Natural killer cell (primary cell): ENCODE measurements at regions not wholly inside any gene's neighbourhood (a gene's known extent, or its start where the extent isn't known, plus 50 kb on each side); places are given as distances from the start of the nearest gene placed in this dataset.

Source experiments
- ATAC-seq, 3 donors: fragments of 150-1000 bp in 2 of 3; fragments of 200-7000 bp in 1 of 3; cut with Tn5 transposase; 1 replicate in 1 of 3; 2 replicates in 2 of 3; pipeline ENCODE4 v1.10.0; 2021; ENCODE audit warnings: mild to moderate bottlenecking in 2 of 3, moderate library complexity in 2 of 3
- DNase-seq, 2 donors: peaks; one replicate each; pipeline versions ENCODE4 v3.0.0 to v3.0.0-alpha.2; 2013 to 2021; ENCODE audit warnings: mixed read lengths in 1 of 2
- H3K27ac ChIP-seq: one replicate; pipeline ENCODE4 v1.5.1; 2013; ENCODE audit warnings: mild to moderate bottlenecking, low read length
- H3K27me3 ChIP-seq: one replicate; pipeline ENCODE4 v1.6.1; 2013; ENCODE audit warnings: low read length; ENCODE audit not compliant: control insufficient read depth, insufficient read depth
- H3K36me3 ChIP-seq: one replicate; pipeline ENCODE4 v1.6.1; 2013; ENCODE audit warnings: low read length; ENCODE audit not compliant: control insufficient read depth, insufficient read depth
- H3K4me1 ChIP-seq: one replicate; pipeline ENCODE4 v1.6.1; 2013; ENCODE audit warnings: low read length; ENCODE audit not compliant: control insufficient read depth, insufficient read depth
- H3K4me3 ChIP-seq: one replicate; pipeline ENCODE4 v1.5.1; 2013; ENCODE audit warnings: low read length
- H3K9me3 ChIP-seq: one replicate; pipeline ENCODE4 v1.6.1; 2013; ENCODE audit warnings: low read length; ENCODE audit not compliant: control insufficient read depth, insufficient read depth
- H3K27ac Mint-ChIP-seq, 2 donors: one replicate each; pipeline ENCODE4 v1.8.0; 2022; ENCODE audit warnings: mild to moderate bottlenecking in 2 of 2, mixed read lengths in 2 of 2, moderate library complexity in 1 of 2
- H3K27me3 Mint-ChIP-seq, 2 donors: one replicate each; pipeline ENCODE4 v1.8.0; 2022; ENCODE audit warnings: low read depth in 2 of 2, mixed read lengths in 2 of 2
- H3K36me3 Mint-ChIP-seq: one replicate; pipeline ENCODE4 v1.8.0; 2022; ENCODE audit warnings: mixed read lengths
- H3K4me1 Mint-ChIP-seq, 2 donors: one replicate each; pipeline ENCODE4 v1.8.0; 2022; ENCODE audit warnings: mixed read lengths in 2 of 2
- H3K4me3 Mint-ChIP-seq: one replicate; pipeline ENCODE4 v1.8.0; 2022; ENCODE audit warnings: mild to moderate bottlenecking, moderate library complexity, mixed read lengths
- H3K9me3 Mint-ChIP-seq, 2 donors: one replicate each; pipeline ENCODE4 v1.8.0; 2022; ENCODE audit warnings: mixed read lengths in 2 of 2
- CTCF ChIP-seq: fragments of 200-600 bp; IDR thresholded peaks from one replicate; pipeline ENCODE4 v1.8.0; 2022; ENCODE audit warnings: antibody characterized with exemption
- WGBS: methylation state at CpG from one replicate; pipeline ENCODE4 v1.1.7; 2013; ENCODE audit warnings: missing lambda C conversion rate; ENCODE audit not compliant: insufficient coverage; 5-methylcytosine and 5-hydroxymethylcytosine counted together
- intact Hi-C: fragments of 100-400 bp; cut with micrococcal nuclease; formaldehyde crosslinking; loops from one replicate; pipeline ENCODE4 v1.14.2; 2022

- Histone ChIP-seq H3K27ac (no peak overlapping the region), H3K4me1 (no peaks in the 10 kb centered on the region), H3K36me3 (no peaks in the 10 kb centered on the region), H3K9me3 (no peaks in the 10 kb centered on the region), H3K27me3 (no peaks in the 10 kb centered on the region), H3K4me3 (no peak overlapping the region)
- Mint-ChIP-seq H3K9me3 (no peaks in the 10 kb centered on the region), H3K27me3 (peaks cover 4 to 15% of the 10 kb centered on the region in 2 donors), H3K36me3 (no peaks in the 10 kb centered on the region), H3K27ac (no peak overlapping the region), H3K4me3 (no peak overlapping the region), H3K4me1 (no peaks in the 10 kb centered on the region)
- WGBS = 87% methylated on average over 2 of the region's 2 CpGs
- no peak for TF ChIP-seq CTCF
- no peak for DNase-seq
- ATAC-seq = no peak
- intact Hi-C loops = no loop called here
Observed at GRCh38 chr1:199574950-199575349, 452.6 kb upstream of the NR5A2 start.

- no peaks in the 10 kb centered on the region for H3K27me3 ChIP-seq
- no peak for ATAC-seq
- no peak for TF ChIP-seq CTCF
- Mint-ChIP-seq H3K4me3 (no peak overlapping the region), H3K36me3 (no peaks in the 10 kb centered on the region), H3K27ac (no peak overlapping the region), H3K4me1 (no peaks in the 10 kb centered on the region), H3K9me3 (no peaks in the 10 kb centered on the region), H3K27me3 (peaks cover 13 to 14% of the 10 kb centered on the region in 2 donors)
- intact Hi-C loops = no loop called here
- H3K27ac ChIP-seq = no peak overlapping the region
- 85% methylated on average over 3 of the region's 3 CpGs for WGBS
- no peaks in the 10 kb centered on the region for H3K9me3 ChIP-seq
- no peaks in the 10 kb centered on the region for H3K36me3 ChIP-seq
- no peaks in the 10 kb centered on the region for H3K4me1 ChIP-seq
- DNase-seq = no peak
- no peak overlapping the region for H3K4me3 ChIP-seq
Observed at GRCh38 chr1:199580300-199580699, 447.2 kb upstream of the NR5A2 start.

- H3K9me3 ChIP-seq = no peaks in the 10 kb centered on the region
- H3K27me3 ChIP-seq = no peaks in the 10 kb centered on the region
- no peaks in the 10 kb centered on the region for H3K36me3 ChIP-seq
Observed at GRCh38 chr1:199585392-199585791, 442.1 kb upstream of the NR5A2 start.

More at GRCh38 chr1:199585392-199585791, 442.1 kb upstream of the NR5A2 start:
- H3K36me3 Mint-ChIP-seq = no peaks in the 10 kb centered on the region
- DNase-seq (no peak), ATAC-seq (no peak)
- intact Hi-C loops = no loop called here
- H3K4me1 ChIP-seq = no peaks in the 10 kb centered on the region
- H3K27ac ChIP-seq = no peak overlapping the region
- peaks cover 4 to 5% of the 10 kb centered on the region in 2 donors for H3K4me1 Mint-ChIP-seq
- TF ChIP-seq CTCF = no peak
- H3K4me3 ChIP-seq = no peak overlapping the region
- H3K4me3 Mint-ChIP-seq = no peak overlapping the region
- peaks cover 7 to 9% of the 10 kb centered on the region in 2 donors for H3K27me3 Mint-ChIP-seq
- no peak overlapping the region for H3K27ac Mint-ChIP-seq
- no peaks in the 10 kb centered on the region for H3K9me3 Mint-ChIP-seq
